SK-N-MC (cell line): ENCODE measurements at regions not wholly inside any gene's neighbourhood (a gene's known extent, or its start where the extent isn't known, plus 50 kb on each side); places are given as distances from the start of the nearest gene placed in this dataset.
"Not testable (repeated sequence)": the region's sequence is repeated elsewhere in the genome, so short reads cannot be mapped to it uniquely, and the experiment has no call there.

Source experiments
- DNase-seq: peaks from one replicate; pipeline ENCODE4 v3.0.0-alpha.2; 2011; ENCODE audit warnings: low read depth, low spot score
- H3K27ac ChIP-seq: fragments of 200-600 bp; sonication (generic); 2 replicates; pipeline ENCODE4 v1.5.1; 2016; ENCODE audit warnings: mixed run types
- H3K36me3 ChIP-seq: fragments of 200-600 bp; sonication (generic); 2 replicates; pipeline ENCODE4 v1.6.1; 2017; ENCODE audit warnings: antibody characterized with exemption, low read length, mixed read lengths; ENCODE audit not compliant: insufficient read depth
- H3K4me3 ChIP-seq: fragments of 200-600 bp; sonication (generic); 2 replicates; pipeline ENCODE4 v1.5.1; 2016
- H3K9ac ChIP-seq: fragments of 200-600 bp; sonication (generic); 2 replicates; pipeline ENCODE4 v1.8.0; 2017; ENCODE audit warnings: mixed run types, mixed read lengths; ENCODE audit not compliant: insufficient read length
- H3K9me3 ChIP-seq: fragments of 200-600 bp; sonication (generic); 2 replicates; pipeline ENCODE4 v1.6.1; 2017; ENCODE audit warnings: low read depth, mild to moderate bottlenecking, antibody characterized with exemption, low read length, moderate library complexity, mixed read lengths
- EZH2 ChIP-seq: fragments of 200-600 bp; sonication (generic); IDR thresholded peaks from one replicate; pipeline ENCODE4 v1.6.1; 2017; ENCODE audit warnings: antibody characterized with exemption
- FOXP2 ChIP-seq: optimal IDR thresholded peaks from 2 replicates; pipeline ENCODE3; 2011; ENCODE audit warnings: mild to moderate bottlenecking, moderate library complexity; ENCODE audit not compliant: insufficient read depth; ENCODE audit errors: extremely low read length, control extremely low read depth
- POLR2AphosphoS5 ChIP-seq: IDR thresholded peaks from 2 replicates; pipeline ENCODE4 v1.6.1; 2012; ENCODE audit warnings: mild to moderate bottlenecking, low read depth, low read length, borderline replicate concordance

GRCh38 chr2:13791019-13791547 is 841.4 kb upstream of the LRATD1 start:
- H3K4me3 ChIP-seq, result no peak overlapping the region
- H3K27ac ChIP-seq, result no peak overlapping the region
- H3K9me3 ChIP-seq, result no peaks in the 10 kb centered on the region
- no peaks in the 10 kb centered on the region for H3K36me3 ChIP-seq
- TF ChIP-seq FOXP2, result no peak
- TF ChIP-seq EZH2, result no peak
- TF ChIP-seq POLR2AphosphoS5, result no peak
- DNase-seq, result no peak
- no peak overlapping the region for H3K9ac ChIP-seq

- Histone ChIP-seq H3K9me3 (no peaks in the 10 kb centered on the region), H3K4me3 (no peak overlapping the region), H3K9ac (no peak overlapping the region), H3K27ac (no peak overlapping the region), H3K36me3 (no peaks in the 10 kb centered on the region)
- no peak for DNase-seq
- TF ChIP-seq FOXP2, result no peak
- no peak for TF ChIP-seq POLR2AphosphoS5
- no peak for TF ChIP-seq EZH2
Measured at GRCh38 chr2:13806539-13806938, 826.0 kb upstream of the LRATD1 start.

- no peak for DNase-seq
- Histone ChIP-seq H3K9me3 (no peaks in the 10 kb centered on the region), H3K27ac (no peak overlapping the region), H3K36me3 (no peaks in the 10 kb centered on the region), H3K9ac (no peak overlapping the region), H3K4me3 (no peak overlapping the region)
- no peak for TF ChIP-seq FOXP2
- TF ChIP-seq EZH2, result no peak
- no peak for TF ChIP-seq POLR2AphosphoS5
Measured at GRCh38 chr2:13813236-13813635, 819.3 kb upstream of the LRATD1 start.

- Histone ChIP-seq H3K9ac (no peak overlapping the region), H3K27ac (no peak overlapping the region), H3K4me3 (no peak overlapping the region), H3K9me3 (no peaks in the 10 kb centered on the region), H3K36me3 (no peaks in the 10 kb centered on the region)
- TF ChIP-seq POLR2AphosphoS5, result no peak
- TF ChIP-seq FOXP2, result no peak
- TF ChIP-seq EZH2, result no peak
- no peak for DNase-seq
Measured at GRCh38 chr2:13818002-13818401, 814.5 kb upstream of the LRATD1 start.

- TF ChIP-seq EZH2 (no peak), FOXP2 (no peak)
- no peak overlapping the region for H3K9ac ChIP-seq
- H3K36me3 ChIP-seq, result no peaks in the 10 kb centered on the region
- no peak overlapping the region for H3K27ac ChIP-seq
- no peaks in the 10 kb centered on the region for H3K9me3 ChIP-seq
- H3K4me3 ChIP-seq, result no peak overlapping the region
- DNase-seq, result no peak
Measured at GRCh38 chr2:13819896-13820295, 812.6 kb upstream of the LRATD1 start.

DNA sequence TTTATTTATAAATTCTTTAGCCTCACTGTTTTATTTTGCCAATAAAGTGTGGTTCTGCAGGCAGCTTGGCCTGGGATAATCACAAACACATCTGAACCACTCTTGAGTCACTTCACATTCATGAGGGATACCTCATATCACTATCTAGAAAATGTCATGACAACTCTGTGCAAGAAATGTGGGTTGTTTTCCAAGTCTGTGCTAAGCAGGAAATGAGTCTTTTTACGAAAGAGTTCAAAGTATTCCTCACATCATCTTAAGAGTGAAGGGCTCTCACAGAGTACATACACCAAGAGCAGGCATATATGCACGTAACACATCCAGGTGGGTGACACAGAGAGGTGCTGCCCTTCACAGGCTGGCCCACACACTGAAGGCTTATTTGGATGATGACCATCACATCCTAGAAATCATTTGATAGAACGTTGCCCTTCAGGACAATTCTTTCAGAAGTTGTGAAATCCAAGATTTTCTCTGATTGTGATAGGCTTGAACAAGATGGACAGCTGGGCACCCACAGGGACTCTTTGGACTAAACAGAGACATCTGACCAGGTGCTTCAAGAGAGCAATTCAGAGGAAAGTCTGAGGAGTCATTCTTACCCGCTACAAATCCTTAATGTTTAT is 811.1 kb upstream of the LRATD1 start:
- Histone ChIP-seq H3K9ac (no peak overlapping the region), H3K27ac (no peak overlapping the region)
- DNase-seq, result no peak

DNA sequence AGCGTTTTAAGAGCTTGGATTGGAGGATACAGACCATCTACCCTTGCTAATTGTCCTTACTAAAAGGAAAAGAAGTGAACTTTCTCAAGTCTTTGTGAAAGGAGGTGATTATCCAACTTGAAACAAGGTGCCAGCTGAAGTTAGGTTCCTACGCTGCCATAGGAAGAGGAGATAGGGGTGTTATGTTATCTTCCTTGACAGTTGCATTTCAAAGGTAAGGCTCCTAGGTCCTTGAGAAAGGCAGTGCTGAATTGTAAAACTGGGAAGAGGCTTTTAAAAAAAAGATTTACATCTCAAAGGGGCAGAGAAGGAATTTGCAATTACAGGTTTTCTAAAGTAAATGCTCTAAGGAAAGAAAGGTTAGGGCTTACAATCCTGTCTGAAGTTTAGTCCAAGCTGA is 810.2 kb upstream of the LRATD1 start:
- TF ChIP-seq FOXP2, result no peak
- TF ChIP-seq POLR2AphosphoS5, result no peak
- no peak for TF ChIP-seq EZH2
- H3K9me3 ChIP-seq, result no peaks in the 10 kb centered on the region

More for the DNA sequence above, 811.1 kb upstream of the LRATD1 start:
- Histone ChIP-seq H3K9me3 (no peaks in the 10 kb centered on the region), H3K4me3 (no peak overlapping the region), H3K36me3 (no peaks in the 10 kb centered on the region)
- TF ChIP-seq POLR2AphosphoS5 (no peak), EZH2 (no peak), FOXP2 (no peak)

GRCh38 chr2:13826314-13826853 is 806.1 kb upstream of the LRATD1 start:
- Histone ChIP-seq H3K9me3 (no peaks in the 10 kb centered on the region), H3K9ac (no peak overlapping the region), H3K36me3 (no peaks in the 10 kb centered on the region), H3K27ac (no peak overlapping the region), H3K4me3 (no peak overlapping the region)
- DNase-seq, result no peak
- no peak for TF ChIP-seq POLR2AphosphoS5
- no peak for TF ChIP-seq FOXP2
- no peak for TF ChIP-seq EZH2

More for the DNA sequence above, 810.2 kb upstream of the LRATD1 start:
- Histone ChIP-seq H3K36me3 (no peaks in the 10 kb centered on the region), H3K27ac (no peak overlapping the region), H3K9ac (no peak overlapping the region), H3K4me3 (no peak overlapping the region)
- no peak for DNase-seq

- Histone ChIP-seq H3K27ac (no peak overlapping the region), H3K36me3 (no peaks in the 10 kb centered on the region), H3K4me3 (no peak overlapping the region), H3K9ac (no peak overlapping the region), H3K9me3 (no peaks in the 10 kb centered on the region)
- no peak for TF ChIP-seq POLR2AphosphoS5
- TF ChIP-seq FOXP2, result no peak
- no peak for TF ChIP-seq EZH2
- no peak for DNase-seq
Measured at GRCh38 chr2:13858626-13859025, 773.9 kb upstream of the LRATD1 start.

DNA sequence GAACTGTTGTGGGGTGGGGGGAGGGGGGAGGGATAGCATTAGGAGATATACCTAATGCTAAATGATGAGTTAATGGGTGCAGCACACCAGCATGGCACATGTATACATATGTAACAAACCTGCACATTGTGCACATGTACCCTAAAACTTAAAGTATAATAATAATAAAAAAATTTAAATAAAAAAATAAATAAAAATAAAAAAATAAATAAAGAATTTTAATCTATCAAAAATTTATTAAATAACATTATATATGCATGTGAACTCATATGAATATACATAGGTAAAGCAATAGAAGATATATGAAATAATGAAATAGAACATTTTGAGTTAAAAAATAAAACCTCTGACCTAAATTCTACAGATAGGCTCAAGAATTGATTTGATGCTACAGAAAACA is 764.2 kb upstream of the LRATD1 start:
- H3K36me3 ChIP-seq, H3K9ac ChIP-seq, H3K9me3 ChIP-seq, DNase-seq, H3K4me3 ChIP-seq, H3K27ac ChIP-seq: not testable (repeated sequence)
